HCT116 (cell line): ENCODE measurements at regions not wholly inside any gene's neighbourhood (a gene's known extent, or its start where the extent isn't known, plus 50 kb on each side); places are given as distances from the start of the nearest gene placed in this dataset.

Experiments used
- ATAC-seq: fragments of 200-7000 bp; cut with Tn5 transposase; 2 replicates; pipeline ENCODE4 v1.9.1; 2020; ENCODE audit warnings: mild to moderate bottlenecking, moderate library complexity
- BruUV-seq: library from RNA; stranded (reverse); fragments of 400-500 nt; replicated peaks from 2 replicates; lab custom pipeline; 2021; lab: Mats Ljungman, UMichigan
- CTCF ChIA-PET: fragments of 300-600 bp; sonication (Branson Sonifier 250); formaldehyde crosslinking; loops from one replicate; lab custom pipeline; 2021; ENCODE audit warnings: antibody characterized with exemption; lab: Charles Lee
- POLR2A ChIA-PET: fragments of 300-600, 350-600 bp; sonication (Branson Sonifier 250); formaldehyde crosslinking; loops from one replicate; lab custom pipeline; 2021; ENCODE audit warnings: antibody characterized with exemption; lab: Charles Lee
- RAD21 ChIA-PET, 2 experiments: fragments of 300-600 bp; sonication (Branson Sonifier 250); formaldehyde crosslinking; loops; one replicate each; lab custom pipeline; 2023; ENCODE audit warnings: low total read pairs in 2 of 2; ENCODE audit not compliant: uncharacterized antibody in 2 of 2, unreplicated experiment in 2 of 2, low non-redundant PET in 1 of 2; lab: Charles Lee
- DNase-seq: peaks from one replicate; pipeline ENCODE4 v3.0.0-alpha.2; 2010; ENCODE audit warnings: low read depth, low spot score
- H2AFZ ChIP-seq: fragments of 200-600 bp; shearing (Covaris generic), sonication (generic); 2 replicates; pipeline ENCODE4 v1.6.1; 2017; ENCODE audit warnings: low read depth, mixed run types, mixed read lengths, antibody characterized with exemption, low read length; ENCODE audit not compliant: poor library complexity, severe bottlenecking
- H3K27ac ChIP-seq: 2 replicates; pipeline ENCODE4 v1.5.1; 2012; ENCODE audit warnings: low read depth, low read length
- H3K27me3 ChIP-seq: fragments of 200-600 bp; sonication (generic); 2 replicates; pipeline ENCODE4 v1.6.1; 2016; ENCODE audit warnings: mixed run types, low read length, mixed read lengths; ENCODE audit not compliant: insufficient read depth
- H3K36me3 ChIP-seq, 2 experiments: fragments of 200-500 bp in 1 of 2; fragments of 200-600 bp in 1 of 2; sonication (Bioruptor generic) in 1 of 2; sonication (generic) in 1 of 2; 2 replicates each; pipeline versions ENCODE4 v1.5.1 to v1.6.1; 2014 to 2016; ENCODE audit warnings: low read length in 2 of 2, inconsistent platforms in 1 of 2, mixed read lengths in 1 of 2, mixed run types in 1 of 2; ENCODE audit not compliant: insufficient read depth in 2 of 2, control insufficient read depth in 1 of 2
- H3K4me1 ChIP-seq, 2 experiments: fragments of 200-600 bp in 1 of 2; sonication (generic) in 1 of 2; 2 replicates each; pipeline versions ENCODE4 v1.5.1 to v1.6.1; 2012 to 2017; ENCODE audit warnings: low read length in 2 of 2, inconsistent platforms in 1 of 2, mild to moderate bottlenecking in 1 of 2, mixed read lengths in 1 of 2, mixed run types in 1 of 2, moderate library complexity in 1 of 2; ENCODE audit not compliant: insufficient read depth in 2 of 2, control insufficient read depth in 1 of 2
- H3K4me2 ChIP-seq: fragments of 200-600 bp; sonication (generic); 2 replicates; pipeline ENCODE4 v1.6.1; 2017; ENCODE audit warnings: mixed run types, low read length, mixed read lengths
- H3K4me3 ChIP-seq, 2 experiments: fragments of 200-600 bp in 1 of 2; sonication (generic) in 1 of 2; replicated peaks in 1 of 2; 2 replicates each; pipeline ENCODE4 v1.5.1; 2011 to 2016; ENCODE audit warnings: low read length in 2 of 2, control low read depth in 1 of 2, low read depth in 1 of 2, mild to moderate bottlenecking in 1 of 2, mixed read lengths in 1 of 2, mixed run types in 1 of 2
- H3K79me2 ChIP-seq: fragments of 200-600 bp; sonication (generic); 2 replicates; pipeline ENCODE4 v1.6.1; 2017; ENCODE audit warnings: mild to moderate bottlenecking, mixed run types, low read length, moderate library complexity, mixed read lengths; ENCODE audit not compliant: insufficient read depth
- H3K9ac ChIP-seq: fragments of 200-600 bp; sonication (generic); 2 replicates; pipeline ENCODE4 v1.6.1; 2016; ENCODE audit warnings: low read length, mixed read lengths
- H3K9me2 ChIP-seq: fragments of 200-600 bp; sonication (generic), shearing (Covaris generic); 2 replicates; pipeline ENCODE4 v1.6.1; 2017; ENCODE audit warnings: mixed run types, mild to moderate bottlenecking, moderate library complexity; ENCODE audit not compliant: insufficient read depth
- H3K9me3 ChIP-seq, 2 experiments: fragments of 200-500 bp in 1 of 2; fragments of 200-600 bp in 1 of 2; sonication (Bioruptor generic) in 1 of 2; sonication (generic) in 1 of 2; 2 replicates each; pipeline ENCODE4 v1.6.1; 2014 to 2017; ENCODE audit warnings: low read length in 2 of 2, mixed read lengths in 2 of 2, inconsistent platforms in 1 of 2, low read depth in 1 of 2, mild to moderate bottlenecking in 1 of 2, mixed run types in 1 of 2, moderate library complexity in 1 of 2; ENCODE audit not compliant: control insufficient read depth in 1 of 2, insufficient read depth in 1 of 2
- H4K20me1 ChIP-seq: fragments of 200-600 bp; sonication (generic), shearing (Covaris generic); 2 replicates; pipeline ENCODE4 v1.6.1; 2017; ENCODE audit warnings: mixed run types, mild to moderate bottlenecking, moderate library complexity; ENCODE audit not compliant: insufficient read depth
- CEBPB ChIP-seq: IDR thresholded peaks from 2 replicates; pipeline ENCODE4 v1.6.1; 2012; ENCODE audit warnings: low read depth
- CTCF ChIP-seq, 3 experiments: fragments of 200-600 bp in 1 of 3; sonication (generic) in 1 of 3; IDR thresholded peaks in 2 of 3; conservative IDR thresholded peaks in 1 of 3; 2 replicates each; pipeline ENCODE4 v1.5.1; 2012 to 2017; ENCODE audit warnings: low read depth in 2 of 3, low read length in 2 of 3, antibody characterized with exemption in 1 of 3, borderline replicate concordance in 1 of 3, control low read depth in 1 of 3, mild to moderate bottlenecking in 1 of 3, mixed read lengths in 1 of 3, mixed run types in 1 of 3, moderate library complexity in 1 of 3; ENCODE audit not compliant: insufficient read depth in 1 of 3
- EZH2 ChIP-seq: fragments of 200-600 bp; sonication (generic); IDR thresholded peaks from 2 replicates; pipeline ENCODE4 v1.6.1; 2017; ENCODE audit warnings: antibody characterized with exemption, mixed run types
- EZH2phosphoT487 ChIP-seq: fragments of 200-600 bp; IDR thresholded peaks from 2 replicates; pipeline ENCODE4 v1.6.1; 2018; ENCODE audit warnings: antibody characterized with exemption, borderline replicate concordance
- FOSL1 ChIP-seq: IDR thresholded peaks from 2 replicates; pipeline ENCODE4 v1.6.1; 2012; ENCODE audit warnings: low read depth
- POLR2A ChIP-seq: IDR thresholded peaks from 2 replicates; pipeline ENCODE4 v1.7.0; 2011; ENCODE audit warnings: borderline replicate concordance; ENCODE audit not compliant: insufficient read depth, insufficient read length; ENCODE audit errors: extremely low read depth
- POLR2AphosphoS5 ChIP-seq: IDR thresholded peaks from 2 replicates; pipeline ENCODE4 v1.6.1; 2011; ENCODE audit warnings: mild to moderate bottlenecking, low read depth, low read length, moderate library complexity
- RAD21 ChIP-seq: IDR thresholded peaks from 2 replicates; pipeline ENCODE4 v1.6.1; 2012; ENCODE audit warnings: low read depth, mild to moderate bottlenecking
- SIN3A ChIP-seq: IDR thresholded peaks from 2 replicates; pipeline ENCODE4 v1.6.1; 2012; ENCODE audit warnings: low read depth
- SRF ChIP-seq: IDR thresholded peaks from 2 replicates; pipeline ENCODE4 v1.6.1; 2012; ENCODE audit warnings: low read depth
- TCF7L2 ChIP-seq: IDR thresholded peaks from 2 replicates; pipeline ENCODE4 v1.7.0; 2011; ENCODE audit warnings: borderline replicate concordance, inconsistent platforms; ENCODE audit not compliant: insufficient read depth, insufficient read length; ENCODE audit errors: extremely low read depth
- YY1 ChIP-seq: IDR thresholded peaks from 2 replicates; pipeline ENCODE4 v1.6.1; 2011; ENCODE audit warnings: low read length, low read depth, moderate library complexity, mild to moderate bottlenecking; ENCODE audit not compliant: insufficient replicate concordance; ENCODE audit errors: extremely low read depth
- ZFX ChIP-seq: fragments of 450-650 bp; IDR thresholded peaks from 2 replicates; pipeline ENCODE4 v1.6.1; 2017
- ZNF274 ChIP-seq: fragments of 200-500 bp; sonication (Bioruptor generic); IDR thresholded peaks from 2 replicates; pipeline ENCODE4 v1.6.1; 2014; ENCODE audit warnings: mild to moderate bottlenecking, low read depth, low read length, inconsistent platforms
- intact Hi-C: fragments of 100-400 bp; cut with micrococcal nuclease; formaldehyde crosslinking; loops from 2 replicates; pipeline ENCODE4 v1.10.0; 2022
- TF ChIP-seq, protein P1 (sequence below): IDR thresholded peaks from 2 replicates; pipeline ENCODE4 v1.6.1; 2012; ENCODE audit warnings: low read depth
- TF ChIP-seq, protein P2 (sequence below): IDR thresholded peaks from 2 replicates; pipeline ENCODE4 v1.6.1; 2012

GRCh38 chr21:25424634-25425033, 182.6 kb downstream of the MRPL39 start:
- TF ChIP-seq ZNF274 (no peak), CTCF (IDR thresholded peaks at IDR 0.05 in 2 of 3, conservative IDR thresholded peaks at IDR 0.05 in 1 of 3; ENCODE audit: borderline replicate concordance in 1 of 3, insufficient read depth in 1 of 3, low read depth in 2 of 3, low read length in 2 of 3) (no peak), EZH2 (no peak), POLR2A (no peak), CEBPB (no peak), ZFX (no peak), RAD21 (no peak), SRF (no peak), TCF7L2 (no peak), EZH2phosphoT487 (no peak), POLR2AphosphoS5 (no peak), YY1 (no peak), FOSL1 (no peak), SIN3A (no peak)
- TF ChIP-seq, protein P1, sequence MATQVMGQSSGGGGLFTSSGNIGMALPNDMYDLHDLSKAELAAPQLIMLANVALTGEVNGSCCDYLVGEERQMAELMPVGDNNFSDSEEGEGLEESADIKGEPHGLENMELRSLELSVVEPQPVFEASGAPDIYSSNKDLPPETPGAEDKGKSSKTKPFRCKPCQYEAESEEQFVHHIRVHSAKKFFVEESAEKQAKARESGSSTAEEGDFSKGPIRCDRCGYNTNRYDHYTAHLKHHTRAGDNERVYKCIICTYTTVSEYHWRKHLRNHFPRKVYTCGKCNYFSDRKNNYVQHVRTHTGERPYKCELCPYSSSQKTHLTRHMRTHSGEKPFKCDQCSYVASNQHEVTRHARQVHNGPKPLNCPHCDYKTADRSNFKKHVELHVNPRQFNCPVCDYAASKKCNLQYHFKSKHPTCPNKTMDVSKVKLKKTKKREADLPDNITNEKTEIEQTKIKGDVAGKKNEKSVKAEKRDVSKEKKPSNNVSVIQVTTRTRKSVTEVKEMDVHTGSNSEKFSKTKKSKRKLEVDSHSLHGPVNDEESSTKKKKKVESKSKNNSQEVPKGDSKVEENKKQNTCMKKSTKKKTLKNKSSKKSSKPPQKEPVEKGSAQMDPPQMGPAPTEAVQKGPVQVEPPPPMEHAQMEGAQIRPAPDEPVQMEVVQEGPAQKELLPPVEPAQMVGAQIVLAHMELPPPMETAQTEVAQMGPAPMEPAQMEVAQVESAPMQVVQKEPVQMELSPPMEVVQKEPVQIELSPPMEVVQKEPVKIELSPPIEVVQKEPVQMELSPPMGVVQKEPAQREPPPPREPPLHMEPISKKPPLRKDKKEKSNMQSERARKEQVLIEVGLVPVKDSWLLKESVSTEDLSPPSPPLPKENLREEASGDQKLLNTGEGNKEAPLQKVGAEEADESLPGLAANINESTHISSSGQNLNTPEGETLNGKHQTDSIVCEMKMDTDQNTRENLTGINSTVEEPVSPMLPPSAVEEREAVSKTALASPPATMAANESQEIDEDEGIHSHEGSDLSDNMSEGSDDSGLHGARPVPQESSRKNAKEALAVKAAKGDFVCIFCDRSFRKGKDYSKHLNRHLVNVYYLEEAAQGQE: no peak
- TF ChIP-seq, protein P2, sequence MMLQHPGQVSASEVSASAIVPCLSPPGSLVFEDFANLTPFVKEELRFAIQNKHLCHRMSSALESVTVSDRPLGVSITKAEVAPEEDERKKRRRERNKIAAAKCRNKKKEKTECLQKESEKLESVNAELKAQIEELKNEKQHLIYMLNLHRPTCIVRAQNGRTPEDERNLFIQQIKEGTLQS: no peak
- no peak overlapping the region for H3K27ac ChIP-seq
- no peak overlapping the region for H2AFZ ChIP-seq
- H3K9me2 ChIP-seq: no peaks in the 10 kb centered on the region
- H3K4me3 ChIP-seq: no peak overlapping the region
- H3K4me1 ChIP-seq: no peaks in the 10 kb centered on the region
- ATAC-seq (no peak), DNase-seq (no peak)
- H3K9ac ChIP-seq: no peak overlapping the region
- intact Hi-C loops: no loop called here
- ChIA-PET RAD21 (no interaction called here), POLR2A (no interaction called here), CTCF (no interaction called here)
- no peak overlapping the region for H3K4me2 ChIP-seq
- H4K20me1 ChIP-seq: no peaks in the 10 kb centered on the region
- BruUV-seq: no TSS peak
- no peaks in the 10 kb centered on the region for H3K36me3 ChIP-seq
- H3K27me3 ChIP-seq: no peaks in the 10 kb centered on the region
- H3K9me3 ChIP-seq: no peaks in the 10 kb centered on the region
- H3K79me2 ChIP-seq: no peaks in the 10 kb centered on the region
